Fibroblast of lung (primary cell): ENCODE measurements at regions not wholly inside any gene's neighbourhood (a gene's known extent, or its start where the extent isn't known, plus 50 kb on each side); places are given as distances from the start of the nearest gene placed in this dataset.

ENCODE experiments used
- EZH2 ChIP-seq: IDR thresholded peaks from 2 replicates; pipeline ENCODE4 v1.5.1; 2012; ENCODE audit warnings: low read length, control low read depth, mild to moderate bottlenecking; ENCODE audit errors: missing control alignments
- TF ChIP-seq, protein P1 (sequence below), 2 donors: IDR thresholded peaks in 1 of 2; conservative IDR thresholded peaks in 1 of 2; 1 replicate in 1 of 2; 2 replicates in 1 of 2; pipeline ENCODE4 v1.5.1; 2011 to 2012; ENCODE audit warnings: low read length in 2 of 2, control low read depth in 1 of 2, inconsistent platforms in 1 of 2, low read depth in 1 of 2, mild to moderate bottlenecking in 1 of 2

DNA sequence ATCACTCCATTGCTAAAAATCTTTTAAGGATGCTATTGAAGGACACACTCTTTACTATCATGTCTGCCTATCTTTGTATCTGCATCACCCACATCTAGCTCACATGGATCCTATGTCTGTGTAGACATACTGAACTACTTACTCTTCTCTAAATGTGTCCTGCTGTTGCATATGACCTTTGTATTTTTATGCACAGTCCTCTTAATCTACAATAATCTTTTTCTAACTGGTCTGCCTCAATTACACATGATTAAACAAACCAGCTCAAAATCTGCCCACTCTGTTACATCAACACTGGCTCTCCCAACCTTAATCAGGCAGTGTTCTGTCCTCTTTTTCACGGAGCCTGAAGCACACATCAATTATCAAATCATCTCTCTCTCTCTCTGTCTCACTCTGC lies 316.3 kb upstream of the MGAT4C start:
- TF ChIP-seq, protein P1, sequence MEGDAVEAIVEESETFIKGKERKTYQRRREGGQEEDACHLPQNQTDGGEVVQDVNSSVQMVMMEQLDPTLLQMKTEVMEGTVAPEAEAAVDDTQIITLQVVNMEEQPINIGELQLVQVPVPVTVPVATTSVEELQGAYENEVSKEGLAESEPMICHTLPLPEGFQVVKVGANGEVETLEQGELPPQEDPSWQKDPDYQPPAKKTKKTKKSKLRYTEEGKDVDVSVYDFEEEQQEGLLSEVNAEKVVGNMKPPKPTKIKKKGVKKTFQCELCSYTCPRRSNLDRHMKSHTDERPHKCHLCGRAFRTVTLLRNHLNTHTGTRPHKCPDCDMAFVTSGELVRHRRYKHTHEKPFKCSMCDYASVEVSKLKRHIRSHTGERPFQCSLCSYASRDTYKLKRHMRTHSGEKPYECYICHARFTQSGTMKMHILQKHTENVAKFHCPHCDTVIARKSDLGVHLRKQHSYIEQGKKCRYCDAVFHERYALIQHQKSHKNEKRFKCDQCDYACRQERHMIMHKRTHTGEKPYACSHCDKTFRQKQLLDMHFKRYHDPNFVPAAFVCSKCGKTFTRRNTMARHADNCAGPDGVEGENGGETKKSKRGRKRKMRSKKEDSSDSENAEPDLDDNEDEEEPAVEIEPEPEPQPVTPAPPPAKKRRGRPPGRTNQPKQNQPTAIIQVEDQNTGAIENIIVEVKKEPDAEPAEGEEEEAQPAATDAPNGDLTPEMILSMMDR (conservative IDR thresholded peaks at IDR 0.05 in 1 of 2, IDR thresholded peaks at IDR 0.05 in 1 of 2; ENCODE audit: low read depth in 1 of 2, low read length in 2 of 2) = no peak
- TF ChIP-seq EZH2 = no peak
